SU-DHL-6 (cell line): ENCODE measurements at regions not wholly inside any gene's neighbourhood (a gene's known extent, or its start where the extent isn't known, plus 50 kb on each side); places are given as distances from the start of the nearest gene placed in this dataset.

Experiments used
- H2AFZ ChIP-seq: fragments of 200-600 bp; sonication (generic); 2 replicates; pipeline ENCODE4 v1.6.1; 2014; ENCODE audit warnings: low read depth, mild to moderate bottlenecking, moderate library complexity, mixed read lengths, antibody characterized with exemption, low read length; ENCODE audit not compliant: severe bottlenecking
- H3F3A ChIP-seq: fragments of 200-600 bp; shearing (Covaris generic); 2 replicates; pipeline ENCODE4 v1.6.0; 2016; ENCODE audit warnings: antibody characterized with exemption, mild to moderate bottlenecking; ENCODE audit not compliant: insufficient read depth
- H3K27ac ChIP-seq: fragments of 200-600 bp; sonication (generic); 2 replicates; pipeline ENCODE4 v1.5.1; 2016; ENCODE audit warnings: low read depth, mild to moderate bottlenecking, low read length, moderate library complexity, mixed read lengths
- H3K27me3 ChIP-seq: fragments of 200-600 bp; sonication (generic), shearing (Covaris generic); 2 replicates; pipeline ENCODE4 v1.6.0; 2014; ENCODE audit warnings: mild to moderate bottlenecking, low read length
- H3K36me3 ChIP-seq: fragments of 200-600 bp; sonication (generic); 2 replicates; pipeline ENCODE4 v1.6.1; 2014; ENCODE audit warnings: mild to moderate bottlenecking, low read length, mixed read lengths
- H3K4me2 ChIP-seq: fragments of 300-600, 200-600 bp; shearing (Covaris generic), sonication (generic); 2 replicates; pipeline ENCODE4 v1.6.0; 2014; ENCODE audit warnings: low read length, low read depth, mild to moderate bottlenecking; ENCODE audit not compliant: poor library complexity, severe bottlenecking
- H3K4me3 ChIP-seq: fragments of 200-600 bp; sonication (generic); 2 replicates; pipeline ENCODE4 v1.5.1; 2014; ENCODE audit warnings: antibody characterized with exemption, low read length, mild to moderate bottlenecking, mixed read lengths; ENCODE audit not compliant: insufficient read depth, poor library complexity, severe bottlenecking
- H3K79me2 ChIP-seq: fragments of 200-600 bp; sonication (generic); 2 replicates; pipeline ENCODE4 v1.6.1; 2014; ENCODE audit warnings: mild to moderate bottlenecking, low read length, moderate library complexity; ENCODE audit not compliant: insufficient read depth
- H3K9ac ChIP-seq: fragments of 200-600 bp; sonication (generic); 2 replicates; pipeline ENCODE4 v1.7.0; 2014; ENCODE audit warnings: mild to moderate bottlenecking, low read length
- H3K9me2 ChIP-seq: fragments of 200-600 bp; sonication (generic); replicated peaks from 2 replicates; pipeline ENCODE4 v1.6.1; 2014; ENCODE audit warnings: low read length; ENCODE audit not compliant: insufficient read depth
- H3K9me3 ChIP-seq: fragments of 200-600 bp; sonication (generic); 2 replicates; pipeline ENCODE4 v1.6.1; 2014; ENCODE audit warnings: low read length, mixed read lengths; ENCODE audit not compliant: insufficient read depth
- H4K20me1 ChIP-seq: fragments of 200-600 bp; sonication (generic); 2 replicates; pipeline ENCODE4 v1.6.1; 2014; ENCODE audit warnings: low read depth, mild to moderate bottlenecking, antibody characterized with exemption, low read length, moderate library complexity, mixed read lengths
- EZH2phosphoT487 ChIP-seq: fragments of 200-600 bp; sonication (generic), shearing (Covaris generic); conservative IDR thresholded peaks from 2 replicates; pipeline ENCODE4 v1.6.1; 2018; ENCODE audit warnings: mild to moderate bottlenecking, antibody characterized with exemption, low read length, moderate library complexity, mixed read lengths
- TF ChIP-seq, protein P1 (sequence below): fragments of 200-600 bp; sonication (generic); IDR thresholded peaks from one replicate; pipeline ENCODE4 v1.5.1; 2017; ENCODE audit warnings: antibody characterized with exemption, mild to moderate bottlenecking, low read length, moderate library complexity; ENCODE audit not compliant: insufficient read depth, poor library complexity, severe bottlenecking

DNA sequence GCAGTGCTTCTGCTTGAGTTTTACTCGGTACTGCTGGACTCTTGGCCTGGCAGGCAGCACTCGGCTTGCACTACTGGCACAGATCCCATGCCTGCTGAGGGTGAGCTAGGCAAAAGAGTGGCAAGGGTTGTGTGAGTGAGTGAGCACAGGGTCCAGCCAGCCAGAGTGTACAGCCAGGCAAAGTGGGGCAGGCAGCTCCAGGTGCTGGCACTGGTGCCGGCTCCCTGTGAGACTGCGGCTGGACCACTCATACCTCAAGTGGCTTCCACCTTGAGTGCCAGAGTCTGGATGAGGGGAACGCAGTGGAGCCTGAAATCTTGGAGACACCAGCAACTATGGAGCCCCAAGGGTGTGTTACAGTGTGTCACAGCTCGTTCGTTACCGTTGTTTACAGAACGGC is 1451.9 kb upstream of the AGA start:
- Histone ChIP-seq H3K79me2 (no peaks in the 10 kb centered on the region), H3K9ac (no peak overlapping the region), H3K4me3 (no peak overlapping the region), H3K9me2 (no peaks in the 10 kb centered on the region), H3K4me2 (no peak overlapping the region), H3K36me3 (no peaks in the 10 kb centered on the region), H3K27ac (no peak overlapping the region), H3K9me3 (no peaks in the 10 kb centered on the region), H2AFZ (no peak overlapping the region), H4K20me1 (no peaks in the 10 kb centered on the region), H3F3A (no peaks in the 10 kb centered on the region), H3K27me3 (no peaks in the 10 kb centered on the region)
- TF ChIP-seq, protein P1, sequence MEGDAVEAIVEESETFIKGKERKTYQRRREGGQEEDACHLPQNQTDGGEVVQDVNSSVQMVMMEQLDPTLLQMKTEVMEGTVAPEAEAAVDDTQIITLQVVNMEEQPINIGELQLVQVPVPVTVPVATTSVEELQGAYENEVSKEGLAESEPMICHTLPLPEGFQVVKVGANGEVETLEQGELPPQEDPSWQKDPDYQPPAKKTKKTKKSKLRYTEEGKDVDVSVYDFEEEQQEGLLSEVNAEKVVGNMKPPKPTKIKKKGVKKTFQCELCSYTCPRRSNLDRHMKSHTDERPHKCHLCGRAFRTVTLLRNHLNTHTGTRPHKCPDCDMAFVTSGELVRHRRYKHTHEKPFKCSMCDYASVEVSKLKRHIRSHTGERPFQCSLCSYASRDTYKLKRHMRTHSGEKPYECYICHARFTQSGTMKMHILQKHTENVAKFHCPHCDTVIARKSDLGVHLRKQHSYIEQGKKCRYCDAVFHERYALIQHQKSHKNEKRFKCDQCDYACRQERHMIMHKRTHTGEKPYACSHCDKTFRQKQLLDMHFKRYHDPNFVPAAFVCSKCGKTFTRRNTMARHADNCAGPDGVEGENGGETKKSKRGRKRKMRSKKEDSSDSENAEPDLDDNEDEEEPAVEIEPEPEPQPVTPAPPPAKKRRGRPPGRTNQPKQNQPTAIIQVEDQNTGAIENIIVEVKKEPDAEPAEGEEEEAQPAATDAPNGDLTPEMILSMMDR, result no peak

DNA sequence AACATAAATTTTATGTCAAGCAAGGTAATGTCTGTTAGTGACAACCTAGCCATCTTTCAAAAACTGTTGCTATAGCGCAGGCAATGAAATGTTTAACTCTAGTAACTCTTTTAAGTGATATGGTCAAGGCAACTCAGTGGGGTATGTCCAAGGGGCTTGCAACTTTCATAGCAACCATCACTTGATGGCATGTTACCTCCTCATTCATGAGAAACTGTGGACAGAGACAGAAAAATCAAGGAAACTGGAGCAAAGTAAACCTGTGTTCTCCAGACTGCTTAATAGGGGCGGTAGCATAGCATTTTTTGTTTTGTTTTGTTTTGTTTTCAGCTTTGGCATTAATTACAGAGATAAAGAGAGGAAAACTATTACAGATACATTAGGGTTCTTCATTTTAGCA is 1456.8 kb upstream of the AGA start:
- Histone ChIP-seq H3K9me2 (no peaks in the 10 kb centered on the region), H3F3A (no peaks in the 10 kb centered on the region), H3K4me3 (no peak overlapping the region), H2AFZ (no peak overlapping the region), H3K27ac (no peak overlapping the region), H4K20me1 (no peaks in the 10 kb centered on the region), H3K27me3 (no peaks in the 10 kb centered on the region), H3K79me2 (no peaks in the 10 kb centered on the region), H3K36me3 (no peaks in the 10 kb centered on the region), H3K9ac (no peak overlapping the region), H3K4me2 (no peak overlapping the region), H3K9me3 (no peaks in the 10 kb centered on the region)
- TF ChIP-seq, protein P1, result no peak
- no peak for TF ChIP-seq EZH2phosphoT487

DNA sequence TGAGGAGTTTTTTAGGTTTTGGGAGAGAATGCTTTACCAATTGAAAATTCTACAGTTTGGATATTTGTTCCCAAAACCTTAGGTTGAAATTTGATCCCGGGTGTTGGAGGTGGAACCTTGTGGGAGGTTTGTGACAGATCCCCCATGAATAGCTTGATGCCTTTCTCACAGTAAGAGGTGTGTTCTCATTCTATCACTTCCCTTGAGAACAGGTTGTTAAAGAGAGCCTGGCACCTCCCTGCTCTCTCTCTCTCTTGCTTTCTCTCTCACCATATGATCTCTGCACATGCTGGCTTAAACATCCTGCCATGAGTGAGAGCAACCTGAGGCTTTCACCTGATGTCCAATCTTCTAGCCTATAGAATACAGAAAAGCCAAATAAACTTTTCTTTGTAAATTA is 1475.5 kb upstream of the AGA start:
- Histone ChIP-seq H3K36me3 (no peaks in the 10 kb centered on the region), H3K27ac (no peak overlapping the region), H3K79me2 (no peaks in the 10 kb centered on the region), H3K4me2 (no peak overlapping the region), H3K9me3 (no peaks in the 10 kb centered on the region), H2AFZ (no peak overlapping the region), H3K9me2 (no peaks in the 10 kb centered on the region), H3K4me3 (no peak overlapping the region), H4K20me1 (no peaks in the 10 kb centered on the region), H3K9ac (no peak overlapping the region), H3K27me3 (no peaks in the 10 kb centered on the region), H3F3A (no peaks in the 10 kb centered on the region)
- TF ChIP-seq, protein P1, result no peak
- no peak for TF ChIP-seq EZH2phosphoT487

DNA sequence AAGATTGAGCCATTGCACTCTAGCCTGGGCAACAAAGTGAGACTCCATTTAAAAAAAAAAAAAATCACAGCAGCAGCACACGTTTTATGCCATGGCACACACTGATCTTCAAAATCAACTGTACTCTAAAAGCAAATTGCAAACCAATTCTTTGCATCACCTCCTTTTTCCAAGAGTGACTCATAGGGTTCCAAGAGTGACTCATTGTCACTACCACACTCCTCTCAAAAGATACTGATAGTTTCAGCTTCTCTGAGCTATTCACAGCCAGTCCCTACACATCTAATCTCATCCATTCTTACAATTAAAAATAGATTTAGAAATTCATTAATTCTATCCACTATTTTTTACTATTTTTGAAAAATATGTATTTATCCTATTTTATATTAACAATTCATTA is 1494.9 kb upstream of the AGA start:
- Histone ChIP-seq H3K36me3 (no peaks in the 10 kb centered on the region), H3K4me2 (no peak overlapping the region), H3K79me2 (no peaks in the 10 kb centered on the region), H3K9ac (no peak overlapping the region), H3K27me3 (no peaks in the 10 kb centered on the region), H3K9me2 (no peaks in the 10 kb centered on the region), H4K20me1 (no peaks in the 10 kb centered on the region), H3F3A (no peaks in the 10 kb centered on the region), H3K4me3 (no peak overlapping the region), H3K27ac (no peak overlapping the region), H2AFZ (no peak overlapping the region), H3K9me3 (no peaks in the 10 kb centered on the region)
- TF ChIP-seq, protein P1, result no peak
- TF ChIP-seq EZH2phosphoT487, result no peak
